ENCODE measurements at regions not wholly inside any gene's neighbourhood (a gene's known extent, or its start where the extent isn't known, plus 50 kb on each side); places are given as distances from the start of the nearest gene placed in this dataset.

DNA sequence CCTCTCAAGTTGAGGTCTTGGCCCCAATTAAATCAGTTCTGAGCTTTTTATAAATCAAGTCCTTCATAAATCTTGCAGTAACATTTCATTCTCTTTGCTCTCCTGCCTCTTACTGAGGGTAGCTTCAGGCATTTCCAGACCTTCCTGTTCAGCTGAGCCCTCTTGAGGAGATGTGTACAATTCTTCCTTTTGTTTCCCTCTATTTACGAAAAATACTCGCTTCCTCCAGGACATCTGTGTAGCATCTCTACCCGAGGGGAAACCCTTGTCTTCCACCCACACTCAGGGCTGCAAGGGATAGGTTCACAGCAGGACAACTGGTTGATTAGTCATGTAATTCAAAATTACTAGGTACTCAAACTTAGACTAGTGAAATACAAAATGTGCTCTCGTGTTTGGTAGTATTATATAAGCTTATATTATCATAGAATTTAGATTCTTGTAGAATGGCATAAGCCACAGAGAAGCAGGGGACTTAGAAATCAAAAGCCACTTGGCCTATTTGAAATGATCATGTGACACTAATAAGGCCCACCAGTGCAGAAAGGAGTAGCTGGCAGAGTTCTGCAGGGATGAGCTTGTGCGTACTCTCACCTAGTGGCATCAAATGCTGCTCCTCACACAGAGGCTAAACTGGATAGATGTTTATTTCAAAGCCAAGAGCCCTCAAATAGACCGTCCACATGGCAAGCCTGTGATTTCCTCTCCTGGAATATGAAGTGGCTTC is 126.7 kb downstream of the GDAP2 start:
- Histone ChIP-seq H3K4me3 (ENCODE audit: insufficient read depth, low read depth, low read length) (no peak overlapping the region), H3K4ac (ENCODE audit: low read depth, low read length) (peak overlapping the region; percentile 19), H4K8ac (ENCODE audit: low read depth in 2 of 2, low read length in 2 of 2) (peak overlapping the region in 1 of 2 experiments; percentile 22; a peak in 1 of 4 replicates), H2BK20ac (ENCODE audit: low read depth, low read length) (peak overlapping the region; percentile 11; the same call in 1 of the 2 replicates), H3K56ac (ENCODE audit: extremely low read depth, insufficient read depth, low read length) (no peak overlapping the region), H3K36me3 (ENCODE audit: control insufficient read depth, insufficient read depth, low read length) (no peaks in the 10 kb centered on the region), H3K4me1 (ENCODE audit: control insufficient read depth, insufficient read depth, low read length) (peaks cover 3% of the 10 kb centered on the region; the same call in 1 of the 2 replicates), H2BK120ac (ENCODE audit: low read depth, low read length) (peak overlapping the region; percentile 63), H3K18ac (ENCODE audit: low read depth, low read length) (no peak overlapping the region), H3K27me3 (ENCODE audit: control insufficient read depth, insufficient read depth, low read length) (no peaks in the 10 kb centered on the region), H3K27ac (ENCODE audit: insufficient read depth, low read length) (no peak overlapping the region), H3K9me1 (ENCODE audit: insufficient read depth, low read length) (0 out of 2 replicates have a peak, but pooled peaks cover 3% of the 10 kb centered on the region), H3K4me2 (ENCODE audit: low read depth, low read length) (no peak overlapping the region), H2AFZ (replicated peaks; ENCODE audit: low read length, poor library complexity) (no peak overlapping the region), H3K23ac (ENCODE audit: low read depth, low read length) (0 out of 2 replicates have a peak overlapping the region, but pooled peaks have one; percentile 17), H2AK9ac (replicated peaks; ENCODE audit: low read depth, low read length, poor library complexity) (no peak overlapping the region), H2BK15ac (ENCODE audit: low read depth, low read length) (no peak overlapping the region), H2BK5ac (ENCODE audit: low read depth, low read length, poor library complexity, severe bottlenecking) (no peak overlapping the region), H4K91ac (ENCODE audit: insufficient read depth, low read depth, low read length) (no peak overlapping the region), H3K14ac (replicated peaks; ENCODE audit: low read depth, low read length) (peak overlapping the region; percentile 3; the same call in 1 of the 2 replicates), H4K20me1 (ENCODE audit: insufficient read depth, low read length) (no peaks in the 10 kb centered on the region), H3K79me1 (ENCODE audit: low read depth in 1 of 2, low read length in 2 of 2) (no peaks in the 10 kb centered on the region), H4K5ac (ENCODE audit: low read depth, low read length) (no peak overlapping the region), H2AK5ac (ENCODE audit: low read depth, low read length) (no peak overlapping the region), H3K9me3 (ENCODE audit: control insufficient read depth, insufficient read depth, low read length) (no peaks in the 10 kb centered on the region), H3K9ac (ENCODE audit: low read depth, low read length) (no peak overlapping the region)
- DNase-seq = peak; percentile 25
- BruUV-seq (replicated peaks) = no TSS peak
- no CpG with 5 or more reads among the region's 6 CpGs for WGBS, 2 experiments (ENCODE audit: extremely low coverage in 2 of 2, insufficient read length in 1 of 2)
- ATAC-seq (ENCODE audit: low read depth) = no peak
- intact Hi-C loops (cut with micrococcal nuclease) (no loop called here), in situ Hi-C loops (cut with MboI; ENCODE audit: low sequenced_read_pairs) (no loop called here), dilution Hi-C loops (cut with HindIII; ENCODE audit: low sequenced_read_pairs, unreplicated experiment) (no loop called here)
- POLR2A ChIA-PET (ENCODE audit: unreplicated experiment) = interaction anchor here (0.5 kb wide), 1 partner anchor 1387 kb away, joined by 5 read pairs; no protein-coding TSS in a partner anchor
- CTCF ChIA-PET = interaction anchor here (1.5 to 1.9 kb wide), 2 partner anchors 7 to 10 kb away, joined by 3 to 5 read pairs; no protein-coding TSS in a partner anchor
- TF ChIP-seq MXI1 (IDR thresholded peaks at IDR 0.05; ENCODE audit: borderline replicate concordance, low read depth, low read length) = no peak
- TF ChIP-seq SMC3 (IDR thresholded peaks at IDR 0.05; ENCODE audit: low read depth, low read length) = no peak

All from IMR-90 (cell line).